GM19467 (cell line): ENCODE measurements at regions not wholly inside any gene's neighbourhood (a gene's known extent, or its start where the extent isn't known, plus 50 kb on each side); places are given as distances from the start of the nearest gene placed in this dataset.
"Not testable (repeated sequence)": the region's sequence is repeated elsewhere in the genome, so short reads cannot be mapped to it uniquely, and the experiment has no call there.

Experiments
- ATAC-seq: cut with Tn5 transposase; IDR thresholded peaks from one replicate; pipeline ENCODE4 v1.9.1; 2021; ENCODE audit warnings: mild to moderate bottlenecking, moderate library complexity; ENCODE audit not compliant: unreplicated experiment

GRCh38 chr4:188432328-188432727, 293.1 kb downstream of the TRIML1 start:
- ATAC-seq, result no peak

DNA sequence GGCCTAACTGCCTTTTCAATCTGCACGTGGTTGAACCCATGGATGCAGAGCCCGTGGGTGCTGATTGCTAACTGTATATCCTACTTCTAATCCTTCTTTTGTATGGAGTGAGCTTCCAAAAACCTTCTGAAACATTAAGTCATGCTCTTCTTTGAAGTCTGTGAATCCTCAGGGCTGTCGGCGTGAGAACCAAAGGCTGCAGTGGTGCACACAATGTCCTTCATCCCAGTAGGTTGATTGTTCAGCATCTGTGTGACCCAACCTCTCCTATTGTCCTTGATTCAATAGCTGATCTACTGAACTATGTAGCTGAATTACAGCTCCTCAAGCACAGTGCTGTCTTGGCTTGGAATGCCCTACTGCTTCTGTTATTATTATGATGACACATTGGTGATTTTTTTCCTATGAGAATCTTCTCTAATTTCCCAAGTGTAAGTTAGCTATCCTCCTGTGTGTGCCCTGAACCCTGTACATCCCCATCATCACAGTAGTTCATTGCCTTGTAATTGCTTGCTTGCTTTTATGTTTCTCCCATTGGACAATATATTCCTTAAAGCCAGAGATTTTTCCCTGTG, 294.6 kb downstream of the TRIML1 start:
- ATAC-seq, result no peak

GRCh38 chr4:188434643-188435042, 295.4 kb downstream of the TRIML1 start:
- no peak for ATAC-seq

- no peak for ATAC-seq
Observed at GRCh38 chr4:188435381-188435780, 296.1 kb downstream of the TRIML1 start.

- ATAC-seq, result no peak
Observed at GRCh38 chr4:188437535-188437934, 298.3 kb downstream of the TRIML1 start.

GRCh38 chr4:188438391-188438824, 299.2 kb downstream of the TRIML1 start:
- ATAC-seq, result not testable (repeated sequence)

DNA sequence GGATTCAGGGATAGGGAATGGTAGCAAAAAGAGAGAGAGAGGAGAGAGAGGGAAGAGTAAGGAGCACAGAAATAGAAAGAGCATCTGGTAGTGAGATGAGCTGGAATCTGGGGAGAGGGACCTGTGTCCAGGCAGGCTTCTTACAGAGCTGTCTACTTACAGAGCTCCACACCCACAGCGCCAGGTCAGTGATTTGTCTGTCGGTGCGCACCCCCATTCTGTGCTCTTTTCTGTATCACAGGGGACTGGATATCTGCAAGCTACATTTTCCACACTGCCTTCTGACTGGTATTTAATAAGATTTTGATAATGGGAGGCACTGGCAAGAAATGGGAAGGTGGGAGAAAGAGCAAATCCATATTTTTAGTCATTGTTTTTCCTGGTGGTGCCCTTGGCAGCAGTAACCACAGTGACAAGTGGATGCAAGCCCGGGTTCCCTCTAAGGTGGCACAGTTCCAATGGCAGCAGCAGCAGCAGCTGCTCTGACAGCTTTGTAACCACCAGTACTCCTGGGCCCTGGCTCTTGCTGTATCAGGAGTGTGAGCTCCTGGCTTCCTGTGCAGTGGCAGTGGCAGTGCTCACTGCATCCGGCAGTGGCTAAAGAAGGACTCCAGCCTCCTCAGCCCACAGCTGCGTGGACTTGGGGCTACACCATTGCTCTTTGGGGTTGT, 300.5 kb downstream of the TRIML1 start:
- ATAC-seq, result no peak

GRCh38 chr4:188444500-188444899, 305.3 kb downstream of the TRIML1 start:
- ATAC-seq, result no peak

- not testable (repeated sequence) for ATAC-seq
Observed at GRCh38 chr4:188448996-188449395, 309.8 kb downstream of the TRIML1 start.

- no peak for ATAC-seq
Observed at GRCh38 chr4:188450571-188450970, 311.3 kb downstream of the TRIML1 start.

DNA sequence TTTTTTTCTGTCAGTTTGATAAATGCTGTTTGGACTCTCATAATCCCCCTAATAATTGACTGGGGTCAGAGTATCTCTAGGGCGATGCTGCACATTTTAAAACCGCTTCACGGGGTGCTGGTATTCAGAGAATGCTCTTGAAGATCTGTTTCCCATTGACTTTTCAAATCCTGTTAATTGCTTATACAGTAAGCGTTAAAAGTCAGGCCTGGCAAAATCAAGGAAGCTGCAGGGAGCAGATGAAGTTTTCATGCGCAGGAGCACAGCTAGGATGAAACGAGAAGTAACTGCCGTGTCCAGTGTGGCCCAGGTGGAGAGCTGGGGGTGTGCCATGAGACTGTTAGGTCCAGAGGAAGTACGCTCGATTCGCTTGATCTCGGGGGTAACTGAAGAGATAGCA, 312.9 kb downstream of the TRIML1 start:
- ATAC-seq, result no peak

DNA sequence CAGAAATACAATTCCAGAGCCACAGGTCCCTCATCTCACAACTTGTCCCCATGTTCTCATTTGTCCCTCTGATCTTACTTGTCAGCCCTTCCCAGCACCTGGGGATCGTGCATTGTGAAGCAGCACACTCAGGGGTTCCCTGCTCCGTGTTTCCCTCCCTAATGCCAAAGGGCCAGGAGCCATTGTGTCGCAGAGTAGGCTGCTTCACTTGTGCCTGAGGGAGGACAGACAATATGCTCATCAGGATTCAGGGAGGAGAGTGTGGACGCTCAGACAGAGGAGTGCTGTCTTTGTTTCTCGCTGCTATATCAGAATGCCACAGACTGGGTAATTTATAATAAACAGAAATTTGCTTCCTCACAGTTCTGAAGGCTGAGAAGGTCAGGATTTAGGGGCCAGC, 315.3 kb downstream of the TRIML1 start:
- no peak for ATAC-seq

GRCh38 chr4:188455062-188455752, 316.0 kb downstream of the TRIML1 start:
- no peak for ATAC-seq

- ATAC-seq, result no peak
Observed at GRCh38 chr4:188459381-188459780, 320.1 kb downstream of the TRIML1 start.

DNA sequence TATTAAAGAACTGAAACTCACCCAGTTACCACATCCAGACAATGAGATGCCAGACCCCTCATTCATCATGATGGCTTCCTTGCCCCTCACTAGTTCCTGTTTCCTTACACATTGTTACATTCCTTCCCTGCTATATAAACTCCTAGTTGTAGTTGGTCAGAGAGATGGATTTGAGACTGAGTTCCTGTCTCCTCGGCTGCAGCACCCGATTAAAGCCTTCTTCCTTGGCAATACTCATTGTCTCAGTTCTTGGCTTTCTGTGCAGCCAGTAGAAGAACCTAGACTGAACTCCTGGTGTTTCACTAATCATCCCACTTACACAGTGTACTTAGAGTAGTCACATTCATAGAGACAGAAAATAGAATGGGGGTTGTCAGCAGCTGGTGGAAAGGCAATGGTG, 324.7 kb downstream of the TRIML1 start:
- ATAC-seq, result no peak

DNA sequence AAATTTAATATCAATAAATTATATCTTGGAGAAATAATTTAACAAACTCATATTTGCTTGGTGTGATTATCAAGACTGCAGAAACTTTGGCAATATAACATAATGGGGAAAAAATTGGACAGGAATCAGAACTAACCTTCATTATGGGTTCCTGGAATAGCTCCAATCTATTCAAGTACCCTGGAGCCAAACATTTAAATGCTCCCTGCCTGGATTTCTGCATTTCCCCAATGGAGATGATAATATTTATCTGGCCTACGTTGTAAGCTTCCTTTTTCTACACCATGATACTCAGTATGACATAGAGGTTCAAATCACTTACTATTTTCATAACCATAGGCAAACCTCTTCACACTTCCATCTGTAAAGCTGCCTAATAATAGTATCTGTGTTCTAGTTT, 326.8 kb downstream of the TRIML1 start:
- no peak for ATAC-seq

GRCh38 chr4:188484256-188484655, 345.0 kb downstream of the TRIML1 start:
- ATAC-seq, result no peak

- ATAC-seq, result no peak
Observed at GRCh38 chr4:188485906-188486305, 346.7 kb downstream of the TRIML1 start.

GRCh38 chr4:188492886-188493285, 353.6 kb downstream of the TRIML1 start:
- no peak for ATAC-seq

DNA sequence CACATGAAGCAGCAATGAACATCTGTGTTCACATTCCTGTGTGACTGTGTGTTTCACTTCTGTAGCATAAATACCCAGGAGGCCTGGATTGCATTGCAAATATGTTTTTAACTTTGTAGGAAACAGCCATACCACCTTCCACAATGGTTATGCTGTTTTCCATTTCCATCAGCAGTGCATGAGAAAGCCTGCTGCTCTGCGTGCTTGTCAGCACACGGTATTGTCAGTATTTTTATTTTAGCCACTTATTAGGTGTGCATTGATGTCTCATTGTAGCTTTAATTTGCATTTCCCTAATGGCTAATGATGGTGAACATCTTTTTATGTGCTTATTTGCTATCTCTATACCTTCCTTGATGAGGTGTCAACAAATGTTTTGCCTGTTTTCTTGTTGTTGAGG, 355.9 kb downstream of the TRIML1 start:
- ATAC-seq, result no peak

DNA sequence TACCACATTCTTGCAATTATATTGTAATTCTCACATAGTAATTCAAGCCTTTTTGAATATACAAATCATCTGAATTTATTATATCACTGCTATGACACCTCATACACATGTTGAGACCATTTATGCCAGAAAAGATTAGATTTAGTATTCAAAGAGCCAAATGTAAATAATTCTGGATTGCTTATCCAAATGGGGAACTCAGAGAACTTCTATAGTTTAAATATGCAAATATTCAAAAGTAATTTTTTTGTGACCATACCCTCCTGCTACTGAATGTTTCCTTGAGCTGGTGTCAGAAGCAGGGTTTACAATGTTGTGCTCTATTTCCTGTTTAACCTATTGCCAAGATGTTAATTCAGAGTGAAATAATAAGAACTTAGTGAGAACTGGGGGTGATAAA, 372.2 kb downstream of the TRIML1 start:
- ATAC-seq, result no peak

DNA sequence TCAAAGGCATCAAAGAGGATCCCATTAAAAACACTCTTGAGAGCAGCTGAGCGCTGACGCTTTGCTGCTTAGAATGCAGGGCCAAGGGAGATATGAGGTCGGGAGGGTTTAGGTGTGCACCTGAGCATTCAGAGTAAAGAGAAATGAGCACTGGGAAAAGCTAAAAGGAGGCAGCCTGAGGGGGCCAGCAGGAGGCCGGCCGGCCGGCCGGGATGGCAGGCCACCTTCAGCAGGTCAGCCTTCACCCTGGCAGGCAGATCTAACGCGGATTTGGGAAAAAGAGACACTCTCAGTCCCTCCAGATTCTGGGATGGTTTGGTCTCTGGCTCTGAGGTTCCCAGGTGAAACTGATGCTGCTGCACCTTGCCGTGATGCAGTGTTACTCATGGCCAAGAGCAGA, 393.5 kb downstream of the TRIML1 start:
- no peak for ATAC-seq
